Endothelial cell of umbilical vein (primary cell): ENCODE measurements at regions not wholly inside any gene's neighbourhood (a gene's known extent, or its start where the extent isn't known, plus 50 kb on each side); places are given as distances from the start of the nearest gene placed in this dataset.

Experiments used
- BruUV-seq: library from RNA; stranded (reverse); fragments of 400-500 nt; replicated peaks from 2 replicates; lab custom pipeline; 2021; lab: Mats Ljungman, UMichigan
- CTCF ChIA-PET: fragments of 300-600, 350-600 bp; sonication (Branson Sonifier 250); formaldehyde crosslinking; loops from one replicate; lab custom pipeline; 2021; ENCODE audit warnings: antibody characterized with exemption, inconsistent platforms; lab: Charles Lee
- POLR2A ChIA-PET: fragments of 300-600, 350-600 bp; sonication (Branson Sonifier 250); formaldehyde crosslinking; loops from one replicate; lab custom pipeline; 2021; ENCODE audit warnings: antibody characterized with exemption, inconsistent platforms; lab: Charles Lee
- DNase-seq: peaks from one replicate; pipeline ENCODE4 v3.0.0-alpha.2; 2011; ENCODE audit warnings: low read depth, low spot score
- FAIRE-seq: peaks from 2 replicates; lab custom pipeline; 2011; peaks lifted over from hg19 to GRCh38; lab: Jason Lieb, UNC
- H2AFZ ChIP-seq: 2 replicates; pipeline ENCODE4 v1.6.0; 2012; ENCODE audit warnings: low read depth, low read length, control low read depth, inconsistent platforms
- H3K27ac ChIP-seq: 2 replicates; pipeline ENCODE4 v1.5.1; 2011; ENCODE audit warnings: low read depth, mild to moderate bottlenecking, control low read depth, low read length, moderate library complexity; ENCODE audit not compliant: insufficient read depth
- H3K27me3 ChIP-seq, 2 experiments: 2 replicates each; pipeline versions ENCODE4 v1.6.0 to v1.6.1; 2011; ENCODE audit warnings: low read length in 2 of 2, mixed read lengths in 1 of 2; ENCODE audit not compliant: control insufficient read depth in 2 of 2, insufficient read depth in 2 of 2
- H3K36me3 ChIP-seq, 2 experiments: 2 replicates in 1 of 2; 3 replicates in 1 of 2; pipeline ENCODE4 v1.5.1; 2011; ENCODE audit warnings: low read length in 2 of 2, mild to moderate bottlenecking in 1 of 2, moderate library complexity in 1 of 2; ENCODE audit not compliant: control insufficient read depth in 2 of 2, insufficient read depth in 2 of 2; ENCODE audit errors: extremely low read depth in 1 of 2
- H3K4me1 ChIP-seq: 3 replicates; pipeline ENCODE4 v1.5.1; 2011; ENCODE audit warnings: mild to moderate bottlenecking, low read length; ENCODE audit not compliant: control insufficient read depth, insufficient read depth; ENCODE audit errors: extremely low read depth
- H3K4me2 ChIP-seq: 2 replicates; pipeline ENCODE4 v1.6.1; 2011; ENCODE audit warnings: low read length, control low read depth, mixed read lengths; ENCODE audit not compliant: insufficient read depth
- H3K4me3 ChIP-seq, 3 experiments: fragments of 200-600 bp in 1 of 3; sonication (generic), shearing (Covaris generic) in 1 of 3; replicated peaks in 1 of 3; 2 replicates each; pipeline ENCODE4 v1.5.1; 2011 to 2016; ENCODE audit warnings: control low read depth in 3 of 3, low read length in 3 of 3, mild to moderate bottlenecking in 2 of 3, inconsistent platforms in 1 of 3, low read depth in 1 of 3, moderate library complexity in 1 of 3; ENCODE audit not compliant: insufficient read depth in 1 of 3
- H3K79me2 ChIP-seq: 2 replicates; pipeline ENCODE4 v1.6.0; 2012; ENCODE audit warnings: low read length, inconsistent platforms; ENCODE audit not compliant: control insufficient read depth, insufficient read depth
- H3K9ac ChIP-seq: replicated peaks from 2 replicates; pipeline ENCODE3; 2011; ENCODE audit warnings: low read length, control low read depth; ENCODE audit not compliant: insufficient read depth; ENCODE audit errors: extremely low read depth
- H3K9me1 ChIP-seq: replicated peaks from 3 replicates; pipeline ENCODE4 v1.6.0; 2011; ENCODE audit warnings: mild to moderate bottlenecking, low read length; ENCODE audit not compliant: control insufficient read depth, insufficient read depth; ENCODE audit errors: extremely low read depth
- H3K9me3 ChIP-seq: replicated peaks from 2 replicates; pipeline ENCODE4 v1.5.1; 2012; ENCODE audit warnings: low read length, inconsistent platforms; ENCODE audit not compliant: control insufficient read depth, insufficient read depth
- H4K20me1 ChIP-seq: replicated peaks from 2 replicates; pipeline ENCODE3; 2011; ENCODE audit warnings: mild to moderate bottlenecking, low read length; ENCODE audit not compliant: control insufficient read depth, insufficient read depth; ENCODE audit errors: extremely low read depth
- EZH2 ChIP-seq: IDR thresholded peaks from 2 replicates; pipeline ENCODE4 v1.6.1; 2012; ENCODE audit warnings: borderline replicate concordance, low read depth, mild to moderate bottlenecking, moderate library complexity, low read length, inconsistent platforms; ENCODE audit not compliant: severe bottlenecking
- FOS ChIP-seq: IDR thresholded peaks from 2 replicates; pipeline ENCODE4 v1.6.1; 2011; ENCODE audit warnings: mild to moderate bottlenecking, low read length, moderate library complexity, borderline replicate concordance; ENCODE audit not compliant: insufficient read depth
- GATA2 ChIP-seq: IDR thresholded peaks from 2 replicates; pipeline ENCODE4 v1.7.0; 2011; ENCODE audit warnings: low read depth, mild to moderate bottlenecking, moderate library complexity, mixed read lengths, low read length; ENCODE audit not compliant: insufficient read length, insufficient read depth
- JUN ChIP-seq: IDR thresholded peaks from 2 replicates; pipeline ENCODE4 v1.6.1; 2011; ENCODE audit warnings: borderline replicate concordance, low read depth; ENCODE audit not compliant: insufficient read length, insufficient read depth
- MYC ChIP-seq: IDR thresholded peaks from one replicate; pipeline ENCODE4 v1.6.1; 2011; ENCODE audit warnings: mild to moderate bottlenecking, low read depth, low read length
- POLR2A ChIP-seq: IDR thresholded peaks from 2 replicates; pipeline ENCODE4 v1.6.1; 2012; ENCODE audit warnings: low read depth, mild to moderate bottlenecking, control low read depth, low read length
- POLR2AphosphoS5 ChIP-seq: IDR thresholded peaks from 2 replicates; pipeline ENCODE4 v1.6.1; 2012; ENCODE audit warnings: low read depth, mild to moderate bottlenecking, control low read depth, low read length, moderate library complexity; ENCODE audit not compliant: insufficient read depth
- dilution Hi-C: fragments of 300-500 bp; cut with MboI; formaldehyde crosslinking; loops from one replicate; pipeline ENCODE4 v1.15.0; 2019; ENCODE audit warnings: low sequenced_read_pairs; ENCODE audit not compliant: extremely low pct_ligation_motif_present
- intact Hi-C: fragments of 100-400 bp; cut with micrococcal nuclease; formaldehyde crosslinking; loops from one replicate; pipeline ENCODE4 v1.10.0; 2022
- TF ChIP-seq, protein P1 (sequence below), 2 donors: IDR thresholded peaks; 1 replicate in 1 of 2; 2 replicates in 1 of 2; pipeline ENCODE4 v1.5.1; 2011; ENCODE audit warnings: low read length in 2 of 2, mild to moderate bottlenecking in 2 of 2, moderate library complexity in 2 of 2, control low read depth in 1 of 2, inconsistent platforms in 1 of 2, low read depth in 1 of 2; ENCODE audit not compliant: insufficient read depth in 1 of 2; ENCODE audit errors: extremely low read depth in 1 of 2

DNA sequence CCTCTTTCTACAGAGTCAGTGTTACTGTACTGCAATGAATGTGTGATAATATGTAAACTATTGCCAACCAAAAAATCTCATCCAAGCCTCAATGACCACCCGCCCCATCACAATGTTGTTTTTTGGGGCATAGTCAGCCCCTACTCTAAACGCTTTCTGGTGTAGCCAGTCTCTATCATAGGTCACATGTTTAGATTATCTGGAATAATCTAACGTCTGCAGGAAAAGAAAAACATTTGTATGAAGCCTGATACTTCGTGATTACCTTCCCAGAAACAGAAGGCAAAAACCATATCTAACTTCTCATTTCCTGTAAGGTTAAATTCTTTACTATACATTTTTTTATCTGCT lies 1331.8 kb upstream of the GBE1 start:
- H3K4me2 ChIP-seq, result no peak overlapping the region
- H3K27ac ChIP-seq, result no peak overlapping the region
- dilution Hi-C loops, result no loop called here
- ChIA-PET POLR2A (no interaction called here), CTCF (no interaction called here)
- intact Hi-C loops, result no loop called here
- H3K9me1 ChIP-seq, result no peaks in the 10 kb centered on the region
- no peaks in the 10 kb centered on the region for H3K27me3 ChIP-seq
- H3K36me3 ChIP-seq, result no peaks in the 10 kb centered on the region
- FAIRE-seq (no peak), DNase-seq (no peak)
- no peaks in the 10 kb centered on the region for H3K9me3 ChIP-seq
- no peaks in the 10 kb centered on the region for H4K20me1 ChIP-seq
- H3K9ac ChIP-seq, result no peak overlapping the region
- H3K79me2 ChIP-seq, result no peaks in the 10 kb centered on the region
- no TSS peak for BruUV-seq
- no peaks in the 10 kb centered on the region for H3K4me1 ChIP-seq
- no peak overlapping the region for H3K4me3 ChIP-seq
- H2AFZ ChIP-seq, result no peak overlapping the region
- TF ChIP-seq JUN (no peak), FOS (no peak), MYC (no peak), POLR2AphosphoS5 (no peak), POLR2A (no peak), EZH2 (no peak), GATA2 (no peak)
- TF ChIP-seq, protein P1, sequence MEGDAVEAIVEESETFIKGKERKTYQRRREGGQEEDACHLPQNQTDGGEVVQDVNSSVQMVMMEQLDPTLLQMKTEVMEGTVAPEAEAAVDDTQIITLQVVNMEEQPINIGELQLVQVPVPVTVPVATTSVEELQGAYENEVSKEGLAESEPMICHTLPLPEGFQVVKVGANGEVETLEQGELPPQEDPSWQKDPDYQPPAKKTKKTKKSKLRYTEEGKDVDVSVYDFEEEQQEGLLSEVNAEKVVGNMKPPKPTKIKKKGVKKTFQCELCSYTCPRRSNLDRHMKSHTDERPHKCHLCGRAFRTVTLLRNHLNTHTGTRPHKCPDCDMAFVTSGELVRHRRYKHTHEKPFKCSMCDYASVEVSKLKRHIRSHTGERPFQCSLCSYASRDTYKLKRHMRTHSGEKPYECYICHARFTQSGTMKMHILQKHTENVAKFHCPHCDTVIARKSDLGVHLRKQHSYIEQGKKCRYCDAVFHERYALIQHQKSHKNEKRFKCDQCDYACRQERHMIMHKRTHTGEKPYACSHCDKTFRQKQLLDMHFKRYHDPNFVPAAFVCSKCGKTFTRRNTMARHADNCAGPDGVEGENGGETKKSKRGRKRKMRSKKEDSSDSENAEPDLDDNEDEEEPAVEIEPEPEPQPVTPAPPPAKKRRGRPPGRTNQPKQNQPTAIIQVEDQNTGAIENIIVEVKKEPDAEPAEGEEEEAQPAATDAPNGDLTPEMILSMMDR (IDR thresholded peaks at IDR 0.05; ENCODE audit: extremely low read depth in 1 of 2, insufficient read depth in 1 of 2, low read depth in 1 of 2, low read length in 2 of 2), result no peak
